ENCODE measurements at regions not wholly inside any gene's neighbourhood (a gene's known extent, or its start where the extent isn't known, plus 50 kb on each side); places are given as distances from the start of the nearest gene placed in this dataset.
"Not testable (repeated sequence)": the region's sequence is repeated elsewhere in the genome, so short reads cannot be mapped to it uniquely, and the experiment has no call there.

- WGBS, 3 donors, result 8 to 15% (median 11%) methylated on average over 12 of the region's 12 CpGs
- intact Hi-C loops (cut with DNase I), result no loop called here
- DNase-seq, result no peak
- Histone ChIP-seq H3K36me3 (no peaks in the 10 kb centered on the region), H3K9me3 (no peaks in the 10 kb centered on the region), H3K27ac (no peak overlapping the region), H3K27me3 (no peaks in the 10 kb centered on the region), H3K4me3 (no peak overlapping the region), H3K4me1 (ENCODE audit: insufficient read depth) (peaks cover 1% of the 10 kb centered on the region)
- TF ChIP-seq POLR2A (IDR thresholded peaks at IDR 0.05) (no peak), CTCF (IDR thresholded peaks at IDR 0.05) (no peak), EP300 (IDR thresholded peaks at IDR 0.05) (no peak)
Measured at GRCh38 chr18:55672574-55673361, 84.8 kb upstream of the TCF4 start.

- no peaks in the 10 kb centered on the region for H3K4me1 ChIP-seq (ENCODE audit: insufficient read depth)
- no peaks in the 10 kb centered on the region for H3K9me3 ChIP-seq
- TF ChIP-seq CTCF (IDR thresholded peaks at IDR 0.05), result no peak
- no peak overlapping the region for H3K27ac ChIP-seq
- H3K4me3 ChIP-seq, result no peak overlapping the region
- no peaks in the 10 kb centered on the region for H3K36me3 ChIP-seq
- DNase-seq, result no peak
- intact Hi-C loops (cut with DNase I), result no loop called here
- WGBS, 3 donors, result 89 to 95% (median 92%) methylated on average over 5 of the region's 5 CpGs
- no peaks in the 10 kb centered on the region for H3K27me3 ChIP-seq
Measured at GRCh38 chr18:55665506-55665905, 77.5 kb upstream of the TCF4 start.

- H3K4me3 ChIP-seq; intact Hi-C loops (cut with DNase I); H3K27ac ChIP-seq; DNase-seq; H3K9me3 ChIP-seq; H3K4me1 ChIP-seq (ENCODE audit: insufficient read depth); H3K27me3 ChIP-seq; H3K36me3 ChIP-seq: not testable (repeated sequence)
- WGBS, 3 donors, result 95% methylated on average over 44 to 45 of the region's 45 CpGs
Measured at GRCh38 chr18:55664758-55665400, 76.9 kb upstream of the TCF4 start.

- TF ChIP-seq EP300 (IDR thresholded peaks at IDR 0.05) (no peak), CTCF (IDR thresholded peaks at IDR 0.05) (no peak), POLR2A (IDR thresholded peaks at IDR 0.05) (no peak)
- no peak for DNase-seq
- 89 to 94% (median 91%) methylated on average over 4 of the region's 4 CpGs for WGBS, 3 donors
- intact Hi-C loops (cut with DNase I), result no loop called here
- no peaks in the 10 kb centered on the region for H3K4me1 ChIP-seq (ENCODE audit: insufficient read depth)
- H3K36me3 ChIP-seq, result no peaks in the 10 kb centered on the region
- H3K27me3 ChIP-seq, result no peaks in the 10 kb centered on the region
- no peaks in the 10 kb centered on the region for H3K9me3 ChIP-seq
- no peak overlapping the region for H3K27ac ChIP-seq
- no peak overlapping the region for H3K4me3 ChIP-seq
Measured at GRCh38 chr18:55663891-55664290, 75.9 kb upstream of the TCF4 start.

GRCh38 chr18:55658598-55658997 lies 70.6 kb upstream of the TCF4 start:
- TF ChIP-seq POLR2A (IDR thresholded peaks at IDR 0.05) (no peak), EP300 (IDR thresholded peaks at IDR 0.05) (no peak), CTCF (IDR thresholded peaks at IDR 0.05) (no peak)

More at GRCh38 chr18:55658598-55658997, 70.6 kb upstream of the TCF4 start:
- H3K9me3 ChIP-seq, result no peaks in the 10 kb centered on the region
- H3K27me3 ChIP-seq, result no peaks in the 10 kb centered on the region
- intact Hi-C loops (cut with DNase I), result no loop called here
- H3K4me3 ChIP-seq, result no peak overlapping the region
- no peak overlapping the region for H3K27ac ChIP-seq
- 71 to 87% (median 74%) methylated on average over 2 of the region's 2 CpGs for WGBS, 3 donors
- no peak for DNase-seq
- no peaks in the 10 kb centered on the region for H3K36me3 ChIP-seq
- no peaks in the 10 kb centered on the region for H3K4me1 ChIP-seq (ENCODE audit: insufficient read depth)

All from ovary (tissue), 7 donors.